Osteoblast (primary cell): ENCODE measurements at regions not wholly inside any gene's neighbourhood (a gene's known extent, or its start where the extent isn't known, plus 50 kb on each side); places are given as distances from the start of the nearest gene placed in this dataset.

Source experiments
- DNase-seq: peaks from one replicate; pipeline ENCODE4 v3.0.0; 2011; ENCODE audit warnings: low spot score, mixed read lengths; ENCODE audit not compliant: insufficient read length; ENCODE audit errors: missing footprints
- H2AFZ ChIP-seq: 2 replicates; pipeline ENCODE4 v1.6.0; 2011; ENCODE audit warnings: mild to moderate bottlenecking, low read length
- H3K27ac ChIP-seq: 2 replicates; pipeline ENCODE4 v1.5.1; 2011; ENCODE audit warnings: mild to moderate bottlenecking, low read depth, low read length, moderate library complexity
- H3K27me3 ChIP-seq: 2 replicates; pipeline ENCODE4 v1.6.0; 2012; ENCODE audit warnings: mild to moderate bottlenecking, control low read depth, inconsistent platforms, low read length, moderate library complexity; ENCODE audit not compliant: insufficient read depth
- H3K36me3 ChIP-seq: 2 replicates; pipeline ENCODE4 v1.5.1; 2011; ENCODE audit warnings: mild to moderate bottlenecking, low read length, control low read depth, moderate library complexity; ENCODE audit not compliant: insufficient read depth
- H3K4me1 ChIP-seq: 2 replicates; pipeline ENCODE4 v1.5.1; 2011; ENCODE audit warnings: mild to moderate bottlenecking, low read length, control low read depth, moderate library complexity; ENCODE audit not compliant: insufficient read depth
- H3K4me2 ChIP-seq: 2 replicates; pipeline ENCODE4 v1.6.0; 2011; ENCODE audit warnings: mild to moderate bottlenecking, low read length; ENCODE audit not compliant: insufficient read depth
- H3K4me3 ChIP-seq: fragments of 200-600 bp; sonication (generic); 3 replicates; pipeline ENCODE4 v1.5.1; 2012; ENCODE audit warnings: mild to moderate bottlenecking, low read length, inconsistent platforms; ENCODE audit not compliant: insufficient read depth
- H3K79me2 ChIP-seq: 2 replicates; pipeline ENCODE4 v1.6.0; 2012; ENCODE audit warnings: mild to moderate bottlenecking, low read length, control low read depth, inconsistent platforms; ENCODE audit not compliant: insufficient read depth
- H3K9me3 ChIP-seq: 2 replicates; pipeline ENCODE4 v1.5.1; 2011; ENCODE audit warnings: low read depth, low read length, control low read depth
- H4K20me1 ChIP-seq: 2 replicates; pipeline ENCODE4 v1.6.0; 2012; ENCODE audit warnings: mild to moderate bottlenecking, low read length, control low read depth; ENCODE audit not compliant: insufficient read depth
- CTCF ChIP-seq: IDR thresholded peaks from 2 replicates; pipeline ENCODE4 v1.5.1; 2011; ENCODE audit warnings: mild to moderate bottlenecking, low read depth, low read length, moderate library complexity; ENCODE audit errors: extremely low read depth

- Histone ChIP-seq H3K27me3 (no peaks in the 10 kb centered on the region), H2AFZ (no peak overlapping the region), H3K36me3 (no peaks in the 10 kb centered on the region), H4K20me1 (no peaks in the 10 kb centered on the region), H3K4me2 (no peak overlapping the region), H3K4me1 (no peaks in the 10 kb centered on the region), H3K27ac (no peak overlapping the region), H3K4me3 (no peak overlapping the region), H3K79me2 (no peaks in the 10 kb centered on the region), H3K9me3 (no peaks in the 10 kb centered on the region)
- DNase-seq: no peak
- no peak for TF ChIP-seq CTCF
These were observed 554.8 kb downstream of the TUSC7 start for GRCh38 chr3:117264204-117264994.

- Histone ChIP-seq H2AFZ (no peak overlapping the region), H3K4me3 (no peak overlapping the region), H4K20me1 (no peaks in the 10 kb centered on the region), H3K36me3 (no peaks in the 10 kb centered on the region), H3K4me1 (no peaks in the 10 kb centered on the region), H3K27me3 (no peaks in the 10 kb centered on the region), H3K79me2 (no peaks in the 10 kb centered on the region), H3K27ac (no peak overlapping the region), H3K4me2 (no peak overlapping the region), H3K9me3 (no peaks in the 10 kb centered on the region)
- no peak for DNase-seq
- TF ChIP-seq CTCF: no peak
These were observed 557.2 kb downstream of the TUSC7 start for GRCh38 chr3:117266806-117267205.

- Histone ChIP-seq H3K4me2 (no peak overlapping the region), H3K36me3 (no peaks in the 10 kb centered on the region), H3K27me3 (no peaks in the 10 kb centered on the region), H2AFZ (no peak overlapping the region), H3K9me3 (no peaks in the 10 kb centered on the region), H3K4me3 (no peak overlapping the region), H3K79me2 (no peaks in the 10 kb centered on the region), H4K20me1 (no peaks in the 10 kb centered on the region), H3K4me1 (no peaks in the 10 kb centered on the region), H3K27ac (no peak overlapping the region)
- no peak for DNase-seq
- no peak for TF ChIP-seq CTCF
These were observed 558.7 kb downstream of the TUSC7 start for GRCh38 chr3:117268318-117268717.

GRCh38 chr3:117272274-117272673 lies 562.7 kb downstream of the TUSC7 start:
- Histone ChIP-seq H3K27ac (no peak overlapping the region), H3K79me2 (no peaks in the 10 kb centered on the region), H3K4me1 (no peaks in the 10 kb centered on the region), H2AFZ (no peak overlapping the region), H3K36me3 (no peaks in the 10 kb centered on the region), H4K20me1 (no peaks in the 10 kb centered on the region), H3K4me2 (no peak overlapping the region), H3K4me3 (no peak overlapping the region), H3K27me3 (no peaks in the 10 kb centered on the region), H3K9me3 (no peaks in the 10 kb centered on the region)
- TF ChIP-seq CTCF: no peak
- no peak for DNase-seq
